ENCODE measurements at regions not wholly inside any gene's neighbourhood (a gene's known extent, or its start where the extent isn't known, plus 50 kb on each side); places are given as distances from the start of the nearest gene placed in this dataset.

DNA sequence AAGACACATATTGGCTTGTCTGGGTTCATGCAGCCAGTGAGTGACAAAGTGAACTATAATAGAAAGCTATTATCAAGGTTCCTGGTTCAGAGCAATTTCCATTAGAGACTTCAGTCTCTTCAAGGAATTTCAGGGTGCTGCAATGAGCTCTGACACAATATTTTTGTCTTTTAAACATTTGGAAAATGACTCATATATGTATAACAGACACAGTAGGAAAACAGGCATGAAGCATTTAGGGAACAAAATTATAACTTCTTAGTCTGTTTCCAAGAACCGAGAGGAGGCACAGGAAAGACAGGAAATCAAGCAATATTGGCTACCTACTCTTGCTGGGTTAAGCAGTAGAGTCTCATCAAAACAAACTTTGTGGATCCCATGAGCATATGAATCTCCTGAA is 170.4 kb downstream of the PTPRC start:
- H3K9me3 ChIP-seq (ENCODE audit: control insufficient read depth, insufficient read depth, low read length): no peaks in the 10 kb centered on the region; the same call in 1 of the 2 replicates
- no peaks in the 10 kb centered on the region for H3K4me1 ChIP-seq (ENCODE audit: control insufficient read depth, insufficient read depth, low read length)
- no peak for DNase-seq (ENCODE audit: low read depth, low spot score)
- no peaks in the 10 kb centered on the region for H3K27me3 ChIP-seq (ENCODE audit: control insufficient read depth, insufficient read depth, low read length)
- no peak overlapping the region for H3K27ac ChIP-seq (ENCODE audit: low read length)
- WGBS (ENCODE audit: insufficient coverage, insufficient read length): no CpG with 5 or more reads among the region's 1 CpG
- no peaks in the 10 kb centered on the region for H3K36me3 ChIP-seq (ENCODE audit: control insufficient read depth, insufficient read depth, low read length)
- H3K4me3 ChIP-seq (ENCODE audit: low read length): no peak overlapping the region

DNA sequence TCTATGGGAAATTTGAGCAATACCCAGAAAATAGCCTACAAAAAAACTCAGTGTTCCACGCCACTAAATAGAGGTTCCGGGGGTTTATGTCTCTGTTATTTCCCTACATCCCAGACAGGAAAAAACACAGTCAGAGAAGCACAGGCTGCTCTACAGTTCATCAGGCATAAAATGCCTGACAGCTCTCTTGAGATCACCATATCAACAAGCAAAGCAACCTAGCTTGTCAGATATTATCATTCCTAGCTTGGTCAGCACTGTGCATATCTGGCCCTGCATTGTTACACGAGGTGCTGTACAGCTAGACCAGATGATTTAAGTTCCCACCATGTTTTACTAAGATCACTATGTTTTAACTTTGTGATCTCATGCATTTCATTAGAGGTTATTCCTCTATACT is 172.6 kb downstream of the PTPRC start:
- Histone ChIP-seq H3K36me3 (ENCODE audit: control insufficient read depth, insufficient read depth, low read length) (no peaks in the 10 kb centered on the region), H3K27me3 (ENCODE audit: control insufficient read depth, insufficient read depth, low read length) (no peaks in the 10 kb centered on the region), H3K9me3 (ENCODE audit: control insufficient read depth, insufficient read depth, low read length) (no peaks in the 10 kb centered on the region; the same call in 1 of the 2 replicates), H3K27ac (ENCODE audit: low read length) (no peak overlapping the region), H3K4me1 (ENCODE audit: control insufficient read depth, insufficient read depth, low read length) (no peaks in the 10 kb centered on the region), H3K4me3 (ENCODE audit: low read length) (no peak overlapping the region)
- no CpG with 5 or more reads among the region's 3 CpGs for WGBS (ENCODE audit: insufficient coverage, insufficient read length)
- DNase-seq (ENCODE audit: low read depth, low spot score): no peak

DNA sequence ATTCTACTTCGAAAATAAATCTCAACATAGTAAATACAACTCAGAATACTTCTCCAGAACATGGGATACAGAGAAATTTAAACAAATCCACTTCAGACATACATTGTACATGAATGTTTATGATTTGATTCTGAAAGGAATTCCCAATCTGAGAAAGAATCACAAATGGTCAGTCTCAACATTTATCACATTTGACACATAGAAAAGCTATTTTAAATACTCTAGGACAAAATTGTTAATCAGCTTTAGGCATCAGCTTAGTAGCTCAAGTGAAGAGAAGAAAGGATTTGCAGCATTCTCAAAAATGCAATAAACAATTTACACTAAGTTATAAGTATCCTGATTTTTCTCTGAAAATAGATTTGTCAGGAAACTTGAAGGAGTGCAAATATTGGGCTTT is 184.8 kb downstream of the PTPRC start:
- no peak for DNase-seq (ENCODE audit: low read depth, low spot score)
- H3K4me3 ChIP-seq (ENCODE audit: low read length): no peak overlapping the region
- no peaks in the 10 kb centered on the region for H3K4me1 ChIP-seq (ENCODE audit: control insufficient read depth, insufficient read depth, low read length)
- no peaks in the 10 kb centered on the region for H3K27me3 ChIP-seq (ENCODE audit: control insufficient read depth, insufficient read depth, low read length)
- WGBS (ENCODE audit: insufficient coverage, insufficient read length): no CpG with 5 or more reads among the region's 1 CpG
- no peaks in the 10 kb centered on the region for H3K9me3 ChIP-seq (ENCODE audit: control insufficient read depth, insufficient read depth, low read length)
- no peak overlapping the region for H3K27ac ChIP-seq (ENCODE audit: low read length)
- H3K36me3 ChIP-seq (ENCODE audit: control insufficient read depth, insufficient read depth, low read length): no peaks in the 10 kb centered on the region

DNA sequence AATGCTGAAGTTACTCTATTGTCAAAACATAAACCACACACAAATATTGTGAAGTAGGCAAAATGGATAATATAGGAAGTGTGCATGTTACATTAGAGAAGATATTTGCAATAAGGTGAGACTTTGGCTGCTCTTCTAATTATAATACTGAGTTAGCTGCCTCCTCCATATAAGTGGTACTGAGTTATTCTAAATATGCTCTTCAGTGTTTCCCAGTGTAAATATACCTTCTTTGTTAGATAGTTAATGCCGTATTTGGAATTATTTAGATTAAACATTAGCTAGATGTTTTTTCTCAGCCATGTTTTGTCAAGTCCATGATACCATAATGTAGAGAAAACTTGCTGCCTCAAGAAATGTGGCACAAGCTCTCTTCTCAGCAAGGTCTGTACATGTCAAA is 186.4 kb downstream of the PTPRC start:
- Histone ChIP-seq H3K27me3 (ENCODE audit: control insufficient read depth, insufficient read depth, low read length) (no peaks in the 10 kb centered on the region), H3K9me3 (ENCODE audit: control insufficient read depth, insufficient read depth, low read length) (no peaks in the 10 kb centered on the region), H3K36me3 (ENCODE audit: control insufficient read depth, insufficient read depth, low read length) (no peaks in the 10 kb centered on the region), H3K4me3 (ENCODE audit: low read length) (no peak overlapping the region), H3K27ac (ENCODE audit: low read length) (no peak overlapping the region), H3K4me1 (ENCODE audit: control insufficient read depth, insufficient read depth, low read length) (peaks cover 1% of the 10 kb centered on the region; the same call in 1 of the 2 replicates)
- no peak for DNase-seq (ENCODE audit: low read depth, low spot score)
- WGBS (ENCODE audit: insufficient coverage, insufficient read length): no CpG with 5 or more reads among the region's 1 CpG

DNA sequence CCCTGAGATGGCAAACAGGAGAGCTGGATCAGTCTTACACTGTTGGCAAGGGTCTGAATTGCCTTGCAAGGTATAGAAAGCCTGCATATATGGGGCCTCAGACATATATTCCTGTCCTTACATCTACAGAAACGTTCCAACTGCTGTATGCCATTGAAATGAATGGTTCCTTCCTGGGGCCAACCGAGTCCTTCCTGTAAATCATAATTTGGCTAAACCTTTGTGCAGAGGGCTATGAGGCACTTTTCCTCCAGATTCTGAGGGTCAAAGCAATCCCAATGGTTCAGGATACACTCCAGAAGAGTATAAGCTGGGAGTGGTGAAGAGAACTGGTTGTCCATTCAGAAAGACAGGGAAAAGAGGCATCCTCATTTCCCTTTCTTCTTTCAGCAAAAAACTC is 190.5 kb downstream of the PTPRC start:
- H3K4me3 ChIP-seq (ENCODE audit: low read length): no peak overlapping the region
- WGBS (ENCODE audit: insufficient coverage, insufficient read length): no CpG with 5 or more reads among the region's 2 CpGs
- no peaks in the 10 kb centered on the region for H3K36me3 ChIP-seq (ENCODE audit: control insufficient read depth, insufficient read depth, low read length)
- no peak for DNase-seq (ENCODE audit: low read depth, low spot score)
- H3K9me3 ChIP-seq (ENCODE audit: control insufficient read depth, insufficient read depth, low read length): no peaks in the 10 kb centered on the region
- H3K4me1 ChIP-seq (ENCODE audit: control insufficient read depth, insufficient read depth, low read length): peaks cover 1% of the 10 kb centered on the region; the same call in 1 of the 2 replicates
- no peaks in the 10 kb centered on the region for H3K27me3 ChIP-seq (ENCODE audit: control insufficient read depth, insufficient read depth, low read length)
- no peak overlapping the region for H3K27ac ChIP-seq (ENCODE audit: low read length)

DNA sequence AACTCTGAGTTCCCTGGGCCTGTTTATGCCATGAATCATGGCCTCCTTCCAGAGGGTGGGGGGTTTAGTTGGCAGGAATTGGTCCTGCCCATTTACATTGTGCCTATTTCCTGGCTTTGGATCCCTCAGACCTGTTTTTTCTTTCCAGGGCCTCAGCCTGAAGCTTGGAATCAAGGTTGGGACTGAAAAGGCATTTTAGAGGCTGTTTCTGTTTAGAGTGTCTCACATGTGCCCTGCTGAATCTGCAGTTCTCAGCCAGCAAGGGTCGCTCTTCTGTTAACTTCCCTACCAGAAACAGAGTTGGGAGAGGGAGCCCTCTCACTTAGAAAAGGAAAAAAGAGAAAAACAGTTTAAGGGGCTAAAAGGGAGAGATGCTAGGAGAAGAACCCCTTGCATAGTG is 191.1 kb downstream of the PTPRC start:
- Histone ChIP-seq H3K9me3 (ENCODE audit: control insufficient read depth, insufficient read depth, low read length) (no peaks in the 10 kb centered on the region), H3K4me1 (ENCODE audit: control insufficient read depth, insufficient read depth, low read length) (peaks cover 1% of the 10 kb centered on the region; the same call in 1 of the 2 replicates), H3K27me3 (ENCODE audit: control insufficient read depth, insufficient read depth, low read length) (no peaks in the 10 kb centered on the region), H3K27ac (ENCODE audit: low read length) (no peak overlapping the region), H3K4me3 (ENCODE audit: low read length) (no peak overlapping the region), H3K36me3 (ENCODE audit: control insufficient read depth, insufficient read depth, low read length) (no peaks in the 10 kb centered on the region)
- DNase-seq (ENCODE audit: low read depth, low spot score): peak; percentile 13
- no CpG with 5 or more reads among the region's 1 CpG for WGBS (ENCODE audit: insufficient coverage, insufficient read length)

DNA sequence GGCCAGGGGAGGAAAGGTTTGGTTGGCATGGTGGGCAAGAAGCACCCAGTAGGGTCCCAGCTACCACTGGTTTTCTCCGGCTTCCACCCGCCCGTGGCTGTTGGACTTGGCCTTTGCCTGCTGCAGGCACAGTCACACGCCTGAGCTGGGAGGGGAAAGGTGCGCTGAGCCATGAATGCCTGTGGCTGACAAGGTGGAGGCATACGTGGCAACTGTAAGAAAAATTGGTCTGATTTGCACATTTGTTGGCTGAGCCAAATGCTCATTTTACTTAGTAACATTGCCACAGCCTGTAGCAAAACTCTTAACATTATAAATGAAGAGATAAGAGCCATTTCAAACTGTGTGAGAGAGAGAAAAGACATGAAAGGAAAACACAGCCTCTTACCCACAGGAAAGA is 191.6 kb downstream of the PTPRC start:
- H3K36me3 ChIP-seq (ENCODE audit: control insufficient read depth, insufficient read depth, low read length): no peaks in the 10 kb centered on the region
- H3K4me1 ChIP-seq (ENCODE audit: control insufficient read depth, insufficient read depth, low read length): peaks cover 1% of the 10 kb centered on the region; the same call in 1 of the 2 replicates
- no peak overlapping the region for H3K4me3 ChIP-seq (ENCODE audit: low read length)
- DNase-seq (ENCODE audit: low read depth, low spot score): no peak
- WGBS (ENCODE audit: insufficient coverage, insufficient read length): no CpG with 5 or more reads among the region's 6 CpGs
- H3K27me3 ChIP-seq (ENCODE audit: control insufficient read depth, insufficient read depth, low read length): no peaks in the 10 kb centered on the region
- no peaks in the 10 kb centered on the region for H3K9me3 ChIP-seq (ENCODE audit: control insufficient read depth, insufficient read depth, low read length)
- H3K27ac ChIP-seq (ENCODE audit: low read length): no peak overlapping the region

DNA sequence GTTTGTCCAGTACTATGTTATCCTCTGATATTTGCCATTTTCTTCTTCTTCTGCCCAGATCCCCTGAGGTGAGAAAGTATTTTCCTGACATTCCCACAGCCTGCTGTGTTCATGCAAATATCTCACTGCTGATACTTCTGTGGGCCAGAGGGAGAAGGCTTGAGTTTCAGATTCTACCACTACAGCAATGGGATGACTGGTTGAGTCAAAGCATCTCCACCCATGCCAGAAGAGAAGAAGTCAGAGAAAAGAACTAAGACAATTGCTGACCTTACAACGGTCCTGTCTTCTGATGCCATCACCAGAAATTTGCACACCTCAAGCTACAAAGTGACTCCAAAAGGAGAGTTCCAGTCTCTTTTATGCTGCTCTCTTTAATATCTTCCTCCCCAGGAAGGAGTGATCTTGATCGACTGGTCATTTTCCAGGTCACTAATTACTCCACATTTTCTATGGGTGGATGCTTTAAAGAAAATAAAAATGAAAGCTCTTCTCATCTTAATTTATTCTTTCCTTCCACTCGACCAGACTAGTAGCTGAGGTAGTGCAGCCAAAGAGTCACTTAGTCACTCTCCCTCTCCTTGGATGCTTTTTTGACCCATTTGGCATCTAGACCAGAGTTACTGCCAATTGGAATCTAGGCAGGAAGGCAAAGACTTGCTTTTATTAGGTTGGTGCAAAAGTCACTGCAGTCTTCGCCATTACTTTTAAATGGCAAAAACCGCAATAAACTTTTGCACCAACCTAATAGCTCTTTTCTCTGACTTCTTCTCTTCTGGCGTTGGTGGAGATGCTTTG is 195.1 kb downstream of the PTPRC start:
- no CpG with 5 or more reads among the region's 6 CpGs for WGBS (ENCODE audit: insufficient coverage, insufficient read length)
- Histone ChIP-seq H3K27ac (ENCODE audit: low read length) (no peak overlapping the region), H3K9me3 (ENCODE audit: control insufficient read depth, insufficient read depth, low read length) (no peaks in the 10 kb centered on the region), H3K27me3 (ENCODE audit: control insufficient read depth, insufficient read depth, low read length) (no peaks in the 10 kb centered on the region), H3K36me3 (ENCODE audit: control insufficient read depth, insufficient read depth, low read length) (no peaks in the 10 kb centered on the region), H3K4me1 (ENCODE audit: control insufficient read depth, insufficient read depth, low read length) (peaks cover 1% of the 10 kb centered on the region; the same call in 1 of the 2 replicates), H3K4me3 (ENCODE audit: low read length) (no peak overlapping the region)
- DNase-seq (ENCODE audit: low read depth, low spot score): no peak

DNA sequence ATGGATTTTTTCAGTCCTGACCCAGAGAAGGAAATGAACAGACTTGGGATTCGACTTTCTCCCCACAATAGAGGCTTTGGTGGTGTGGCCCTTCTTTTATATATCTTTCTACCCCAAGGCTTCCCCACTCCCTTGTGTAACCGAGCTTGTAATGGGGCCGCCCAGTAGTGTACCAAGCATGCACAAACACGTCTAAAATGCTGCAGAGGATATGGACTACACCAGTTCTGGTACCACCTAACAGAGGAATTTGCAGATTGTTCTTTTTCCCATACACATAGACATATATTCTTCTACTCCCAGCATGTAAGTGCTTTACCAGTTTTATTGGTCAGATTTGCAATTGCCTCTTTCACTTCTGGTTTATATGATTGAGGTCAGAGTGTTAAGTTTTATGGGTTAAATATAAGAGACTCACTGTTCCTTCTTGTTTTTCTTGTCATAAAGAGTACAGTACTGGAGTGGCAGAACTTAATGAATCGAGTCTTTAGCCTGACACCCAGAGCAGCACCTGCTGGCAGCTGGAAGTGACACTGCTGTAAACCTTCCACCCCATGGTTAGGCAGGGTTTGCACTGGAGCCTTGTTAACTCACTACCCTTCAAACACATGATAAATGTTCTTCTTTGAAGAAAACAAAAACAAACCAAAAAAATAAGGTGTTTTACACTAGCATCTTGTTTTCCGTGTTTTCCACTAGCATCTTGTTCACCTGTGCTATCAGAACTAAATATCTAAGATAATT is 198.6 kb downstream of the PTPRC start:
- Histone ChIP-seq H3K27me3 (ENCODE audit: control insufficient read depth, insufficient read depth, low read length) (no peaks in the 10 kb centered on the region), H3K9me3 (ENCODE audit: control insufficient read depth, insufficient read depth, low read length) (no peaks in the 10 kb centered on the region), H3K4me1 (ENCODE audit: control insufficient read depth, insufficient read depth, low read length) (no peaks in the 10 kb centered on the region), H3K4me3 (ENCODE audit: low read length) (no peak overlapping the region), H3K27ac (ENCODE audit: low read length) (no peak overlapping the region), H3K36me3 (ENCODE audit: control insufficient read depth, insufficient read depth, low read length) (no peaks in the 10 kb centered on the region)
- no CpG with 5 or more reads among the region's 6 CpGs for WGBS (ENCODE audit: insufficient coverage, insufficient read length)
- DNase-seq (ENCODE audit: low read depth, low spot score): no peak

DNA sequence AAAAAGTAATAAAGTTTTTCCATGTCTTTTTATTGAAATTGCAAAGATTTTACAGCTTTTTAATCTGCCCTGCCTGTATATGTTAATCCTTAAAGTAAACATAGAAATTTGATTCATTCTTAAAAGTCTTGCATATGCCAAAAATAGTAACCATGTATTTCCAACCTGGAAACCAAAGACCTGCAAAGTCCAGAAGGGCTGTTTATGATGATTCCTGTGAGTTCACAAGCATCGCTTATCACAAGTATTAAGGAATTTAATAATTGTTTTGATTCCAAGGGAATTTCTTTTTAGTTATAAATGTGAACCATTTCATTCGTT is 199.1 kb downstream of the PTPRC start:
- no peaks in the 10 kb centered on the region for H3K36me3 ChIP-seq (ENCODE audit: control insufficient read depth, insufficient read depth, low read length)
- no peaks in the 10 kb centered on the region for H3K4me1 ChIP-seq (ENCODE audit: control insufficient read depth, insufficient read depth, low read length)
- H3K9me3 ChIP-seq (ENCODE audit: control insufficient read depth, insufficient read depth, low read length): no peaks in the 10 kb centered on the region
- DNase-seq (ENCODE audit: low read depth, low spot score): no peak
- WGBS (ENCODE audit: insufficient coverage, insufficient read length): no CpG with 5 or more reads among the region's 2 CpGs
- H3K4me3 ChIP-seq (ENCODE audit: low read length): no peak overlapping the region
- H3K27ac ChIP-seq (ENCODE audit: low read length): no peak overlapping the region
- H3K27me3 ChIP-seq (ENCODE audit: control insufficient read depth, insufficient read depth, low read length): no peaks in the 10 kb centered on the region
